Middle frontal gyrus (tissue), 1 donor: ENCODE measurements at regions not wholly inside any gene's neighbourhood (a gene's known extent, or its start where the extent isn't known, plus 50 kb on each side); places are given as distances from the start of the nearest gene placed in this dataset.

Experiments
- DNase-seq: peaks from one replicate; pipeline ENCODE4 v3.0.0-alpha.2; 2015; ENCODE audit warnings: low spot score; ENCODE audit errors: extremely low spot score

DNA sequence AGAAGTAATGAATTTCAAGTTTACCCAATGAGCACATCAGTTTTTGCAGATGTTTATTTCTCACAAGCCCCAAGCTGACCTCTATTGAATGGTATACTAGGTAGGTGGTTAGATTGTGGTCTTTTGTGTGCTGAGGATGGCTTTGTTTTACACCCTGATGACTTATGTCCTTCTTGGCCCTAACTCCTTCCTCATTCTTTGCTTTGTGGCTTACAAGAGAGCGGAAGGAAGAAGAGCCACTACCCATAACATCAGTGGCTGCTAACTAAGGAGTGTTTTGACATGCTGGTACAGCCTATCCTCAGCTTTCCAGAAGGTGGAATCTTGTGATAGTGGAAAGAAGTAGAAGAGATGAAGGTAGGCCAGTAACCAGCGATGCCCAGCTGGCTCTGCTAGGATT is 85.7 kb upstream of the NTRK2 start:
- no peak for DNase-seq

DNA sequence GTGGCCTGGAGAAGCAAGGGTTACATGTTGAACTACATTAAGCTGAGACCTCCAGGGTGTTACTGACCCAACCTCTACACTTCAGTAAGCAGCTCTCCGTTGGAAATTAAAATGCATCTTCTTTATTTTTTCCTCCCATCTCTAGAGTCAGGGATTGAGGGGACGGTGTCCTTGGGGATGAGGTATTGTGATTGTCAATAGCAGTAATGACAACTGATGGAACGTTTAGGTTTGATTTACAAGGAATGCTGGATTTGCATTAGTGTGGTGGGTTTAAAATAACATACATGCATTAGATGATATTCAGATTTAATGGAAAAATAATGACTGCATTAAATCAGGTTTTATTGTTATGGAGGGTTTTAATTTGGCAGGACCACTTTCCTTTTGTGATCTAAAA is 82.9 kb upstream of the NTRK2 start:
- no peak for DNase-seq

DNA sequence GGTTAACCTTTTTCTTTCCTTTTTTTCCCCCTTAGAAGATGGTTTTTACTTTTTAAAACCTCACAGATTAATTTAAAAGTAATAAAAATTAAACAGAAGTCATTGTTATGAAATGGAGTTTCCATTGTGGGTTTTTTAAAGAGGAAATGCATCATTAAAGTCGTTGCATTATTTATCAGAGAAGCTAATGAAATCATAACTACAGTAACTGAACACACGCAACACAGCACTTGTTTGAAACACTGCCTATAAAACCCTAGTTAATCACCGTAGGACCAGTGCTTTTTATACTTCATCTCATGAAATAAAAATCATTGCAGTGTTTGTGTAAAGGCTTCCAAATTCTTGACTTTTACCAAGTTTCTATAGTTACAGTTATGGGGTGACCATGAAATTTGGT is 82.4 kb upstream of the NTRK2 start:
- DNase-seq, result no peak

DNA sequence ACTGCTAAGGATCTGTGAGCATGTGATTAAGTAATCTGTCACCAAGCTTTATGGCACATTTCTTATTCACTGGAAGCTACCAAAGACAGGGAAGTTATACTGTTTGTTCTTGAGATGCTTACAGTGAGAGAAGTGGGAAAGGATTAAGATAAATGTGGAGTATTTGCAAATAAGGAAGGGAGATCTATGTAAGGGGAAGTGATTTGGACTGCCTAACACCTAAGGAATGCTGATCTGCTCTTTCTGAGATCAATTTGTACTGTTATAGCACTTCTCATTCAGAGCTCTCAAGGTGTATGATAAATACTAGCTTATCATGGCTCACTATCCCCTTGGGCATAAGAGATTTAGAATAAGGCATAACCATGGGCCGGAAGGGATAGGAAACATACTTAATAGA is 80.0 kb upstream of the NTRK2 start:
- no peak for DNase-seq

DNA sequence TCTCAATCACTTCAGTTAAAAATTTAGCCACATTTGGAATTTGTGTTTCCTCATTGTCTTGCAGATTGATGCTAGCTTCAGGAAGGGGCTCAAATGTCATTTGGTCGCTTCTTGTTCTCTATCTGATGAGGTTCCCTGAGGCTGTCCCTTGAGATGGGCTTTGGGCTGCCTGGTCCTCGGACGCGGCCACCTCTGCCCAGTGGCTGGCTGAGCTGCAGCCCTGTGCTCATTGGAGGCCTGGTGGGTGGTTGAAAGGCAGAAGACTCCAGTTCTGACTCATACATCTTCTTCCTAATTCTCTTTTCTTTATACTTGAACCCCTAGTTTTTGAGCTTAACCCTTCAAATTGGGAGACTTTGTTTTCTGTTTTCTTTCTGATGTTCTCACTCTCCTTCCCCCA is 78.8 kb upstream of the NTRK2 start:
- DNase-seq, result no peak

DNA sequence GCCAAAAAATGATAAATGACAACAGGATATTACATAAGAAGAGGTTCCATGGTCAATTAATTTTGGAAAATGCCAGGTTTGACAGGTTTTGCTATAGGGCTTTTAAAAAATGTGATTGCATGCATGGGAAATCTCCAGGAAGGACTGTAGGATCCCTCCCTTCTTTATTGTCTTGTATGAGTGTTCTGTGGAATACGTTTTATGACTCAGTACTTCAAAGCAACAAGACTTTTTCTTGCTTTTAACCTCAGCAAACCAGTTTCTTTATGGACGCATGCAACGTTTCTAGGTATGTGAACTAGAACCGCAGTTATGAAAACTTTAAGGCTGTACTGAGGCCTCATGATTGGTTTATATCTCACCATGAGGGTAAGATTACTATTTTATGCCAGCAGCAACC is 76.6 kb upstream of the NTRK2 start:
- DNase-seq, result no peak

DNA sequence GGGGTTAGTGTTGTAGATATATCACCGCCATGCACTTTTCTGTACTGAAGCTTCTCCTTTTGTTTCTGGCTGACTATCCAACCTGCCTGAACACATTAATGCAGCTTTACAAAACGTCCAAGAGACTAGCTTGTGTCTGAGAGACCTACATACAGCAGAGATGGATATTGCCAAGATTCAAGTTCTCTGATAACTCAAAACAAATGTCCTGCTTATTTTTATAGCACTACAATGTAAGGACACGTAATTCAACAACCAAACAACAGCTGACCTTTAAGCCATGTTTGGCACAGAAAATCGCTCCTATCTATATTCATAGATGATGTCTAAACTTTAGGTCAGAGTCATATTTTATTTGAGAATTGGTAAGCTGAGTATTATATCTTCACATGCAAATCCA is 76.2 kb upstream of the NTRK2 start:
- DNase-seq, result no peak

DNA sequence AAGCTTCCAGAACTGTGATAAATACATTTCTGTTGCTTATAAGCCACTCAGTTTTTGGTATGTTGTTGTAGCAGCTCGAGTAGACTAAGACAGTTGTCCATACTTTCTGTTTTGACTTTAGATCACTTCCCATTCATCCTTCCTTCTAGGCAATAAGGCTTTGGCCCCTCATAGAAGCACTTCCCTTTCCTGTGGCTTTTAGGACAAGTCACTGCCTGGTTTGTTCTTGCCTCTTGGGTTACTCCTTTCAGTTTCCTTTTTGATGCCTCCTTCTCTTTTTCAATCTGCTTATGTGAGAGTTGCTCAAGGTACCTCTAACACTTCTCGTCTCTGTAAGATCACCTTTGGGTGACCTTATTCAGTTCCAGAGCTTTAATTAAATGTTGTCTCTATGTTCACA is 72.4 kb upstream of the NTRK2 start:
- DNase-seq, result no peak

DNA sequence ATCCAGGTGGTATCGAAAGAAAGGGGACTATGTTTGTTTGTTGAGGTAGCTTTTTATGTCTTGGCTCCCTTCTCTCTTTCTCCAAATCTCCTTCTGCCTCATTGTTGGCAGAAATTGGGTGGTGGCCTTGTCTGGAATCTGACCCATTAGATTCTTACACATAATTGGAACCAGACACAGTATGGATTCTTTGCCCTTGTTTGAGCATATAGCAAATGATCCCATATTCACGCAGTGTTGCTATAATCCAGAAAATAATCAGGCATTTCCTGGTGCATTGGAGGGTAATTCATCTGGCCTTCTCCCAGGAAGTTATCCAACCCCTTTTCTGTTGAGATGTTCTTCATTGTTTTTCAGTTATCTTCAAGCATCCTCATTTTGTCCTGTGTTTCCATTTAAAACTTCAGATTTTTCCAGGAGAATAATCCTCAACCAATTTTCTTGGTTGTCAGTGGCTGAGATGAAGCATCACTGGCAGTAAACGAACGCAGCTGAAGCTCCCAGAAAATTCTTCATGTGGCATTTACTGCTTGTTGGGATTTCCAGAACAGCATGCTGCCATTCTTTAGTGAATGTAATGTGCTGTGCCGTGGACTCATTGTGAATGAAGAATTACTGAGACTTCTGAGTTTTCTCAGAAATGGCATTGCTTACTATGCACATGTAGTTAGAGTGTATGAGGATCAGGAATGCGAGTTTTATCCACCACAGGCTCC is 70.5 kb upstream of the NTRK2 start:
- DNase-seq, result no peak

DNA sequence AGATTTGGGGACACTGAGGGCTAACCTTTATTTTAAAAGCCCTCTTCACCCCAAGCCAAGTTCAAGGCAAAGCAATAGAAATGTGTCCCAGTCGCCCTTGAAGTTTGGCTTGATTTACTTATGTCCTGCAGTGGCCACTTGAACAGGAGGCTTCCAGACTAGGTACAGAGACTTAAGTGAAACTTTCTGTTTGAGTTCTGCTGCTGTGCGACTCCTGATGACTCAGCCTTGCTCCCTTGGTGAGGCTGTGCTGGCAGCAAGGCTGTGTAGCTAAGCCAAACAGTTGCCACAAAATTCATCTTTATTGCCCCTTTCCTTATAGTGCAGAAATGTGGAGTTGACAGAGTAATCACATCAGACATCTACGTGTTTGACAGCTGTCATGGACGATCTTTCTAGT is 68.8 kb upstream of the NTRK2 start:
- no peak for DNase-seq

DNA sequence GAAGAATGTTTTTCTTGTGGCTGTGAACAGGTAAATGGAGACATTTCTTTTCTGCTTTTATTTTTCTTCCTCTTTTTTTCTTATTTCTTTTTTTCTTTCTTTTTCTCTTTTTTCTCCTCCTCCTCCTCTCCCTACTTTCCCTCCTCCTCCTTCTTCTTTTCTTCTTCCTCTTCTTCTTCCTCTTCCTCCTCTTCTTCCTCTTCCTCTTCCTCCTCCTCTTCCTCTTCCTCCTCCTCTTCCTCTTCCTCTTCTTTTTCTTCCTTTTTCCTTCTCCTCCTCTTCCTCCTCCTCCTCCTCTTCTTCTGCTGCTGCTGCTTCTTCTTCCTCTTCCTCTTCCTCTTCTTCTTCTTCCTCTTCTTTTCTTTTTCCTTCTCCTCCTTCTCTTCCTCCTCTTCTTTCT is 65.3 kb upstream of the NTRK2 start:
- no peak for DNase-seq

DNA sequence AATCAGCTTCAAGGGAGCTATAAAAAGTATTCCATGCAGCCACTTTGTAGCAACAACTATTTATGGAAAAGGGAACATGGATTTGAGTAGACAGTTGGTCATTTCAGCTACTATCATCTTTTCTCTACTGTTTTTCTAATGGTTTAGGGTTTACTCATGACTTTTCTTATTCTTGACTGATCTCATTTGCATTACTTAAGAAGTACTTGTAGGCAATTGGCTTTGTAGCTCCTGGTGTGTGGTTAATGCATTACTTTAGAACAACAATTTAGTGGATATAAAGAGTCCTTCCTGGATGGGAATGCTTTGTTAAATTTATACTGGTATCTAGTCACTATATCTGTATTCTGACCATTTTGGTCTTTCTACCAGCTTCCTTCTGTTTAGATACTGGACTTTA is 59.8 kb upstream of the NTRK2 start:
- no peak for DNase-seq

DNA sequence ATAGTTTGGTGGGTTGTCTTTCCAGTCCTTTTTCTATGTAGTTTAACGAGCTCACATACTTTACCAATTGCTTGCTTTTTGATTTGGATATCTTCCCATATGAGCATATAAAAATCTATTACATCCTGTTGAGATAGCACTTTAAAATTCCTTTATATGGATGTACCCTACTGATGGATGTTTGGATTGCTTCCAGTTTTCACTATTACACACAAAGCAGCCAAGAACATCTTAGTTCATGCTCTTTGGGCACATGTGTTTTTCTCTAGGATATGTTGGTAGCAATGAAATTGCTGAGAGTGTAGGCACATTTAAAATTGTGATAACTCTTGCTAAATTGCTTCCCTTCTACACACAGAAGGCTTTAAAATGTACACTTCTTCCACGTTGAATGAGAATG is 56.1 kb upstream of the NTRK2 start:
- DNase-seq, result no peak

DNA sequence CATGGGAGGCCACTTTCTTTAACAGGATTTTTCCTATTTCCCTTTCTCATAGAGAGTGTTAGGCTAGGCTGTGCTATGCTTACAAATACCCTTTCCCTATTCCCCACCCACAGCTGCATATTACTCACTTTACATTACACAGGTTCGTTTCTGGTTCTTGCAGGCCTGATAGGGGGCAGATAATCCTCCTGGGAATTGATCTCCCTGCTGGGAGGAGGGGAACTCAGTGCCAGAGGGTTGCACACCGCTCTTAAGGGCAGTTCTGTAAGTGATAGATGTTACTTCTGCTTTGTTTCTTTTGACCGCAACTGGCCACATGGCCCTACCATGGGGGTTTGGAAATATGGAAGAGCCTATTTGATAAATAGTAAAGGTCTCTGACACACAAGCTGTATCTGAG is 54.0 kb upstream of the NTRK2 start:
- DNase-seq, result no peak

DNA sequence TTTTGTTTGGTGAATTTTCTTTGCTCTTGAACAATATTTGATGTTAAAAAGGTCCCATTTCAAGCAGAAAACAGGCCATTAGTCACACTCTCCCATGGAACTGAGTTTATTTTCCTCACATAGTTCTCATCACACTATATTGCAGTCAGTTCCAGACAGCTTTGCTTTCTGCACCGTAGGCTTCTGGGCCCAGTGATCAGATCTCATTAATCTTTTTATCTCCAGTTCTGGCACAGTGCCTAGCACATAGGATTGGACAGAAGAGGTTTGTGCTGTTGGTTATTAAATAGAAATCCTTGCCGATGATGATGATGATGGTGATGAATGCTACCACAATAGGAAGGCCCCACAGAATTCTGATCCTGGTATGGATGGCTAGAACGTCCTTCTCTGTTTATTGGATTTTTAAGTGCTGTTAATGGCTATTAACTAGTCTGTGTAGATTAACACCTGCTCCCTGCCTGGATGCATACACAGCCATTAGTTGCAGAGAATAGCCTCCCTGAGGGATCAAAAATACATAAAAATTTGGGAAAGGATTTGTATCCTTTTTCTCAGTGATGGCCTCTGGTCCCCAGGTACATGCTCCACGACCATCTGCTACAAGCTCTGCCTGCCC is 52.0 kb upstream of the NTRK2 start:
- DNase-seq, result no peak
